PC-9 (cell line): ENCODE measurements at regions not wholly inside any gene's neighbourhood (a gene's known extent, or its start where the extent isn't known, plus 50 kb on each side); places are given as distances from the start of the nearest gene placed in this dataset.

Experiments
- BruUV-seq: library from RNA; stranded (reverse); fragments of 400-500 nt; replicated peaks from 2 replicates; lab custom pipeline; 2021; lab: Mats Ljungman, UMichigan
- CTCF ChIA-PET: fragments of 300-600 bp; sonication (Branson Sonifier 250); formaldehyde crosslinking; loops from one replicate; lab custom pipeline; 2022; ENCODE audit warnings: antibody characterized with exemption; lab: Charles Lee
- POLR2A ChIA-PET: fragments of 300-600 bp; sonication (Branson Sonifier 250); formaldehyde crosslinking; loops from one replicate; lab custom pipeline; 2022; ENCODE audit warnings: antibody characterized with exemption; ENCODE audit not compliant: unreplicated experiment; lab: Charles Lee
- DNase-seq, 2 experiments: peaks; one replicate each; pipeline versions ENCODE4 v3.0.0 to v3.0.0-alpha.2; 2015 to 2022; ENCODE audit warnings: mixed read lengths in 1 of 2
- H2AFZ ChIP-seq: fragments of 200-600 bp; sonication (generic); 2 replicates; pipeline ENCODE4 v1.8.1; 2017; ENCODE audit warnings: antibody characterized with exemption
- H3F3A ChIP-seq: fragments of 200-600 bp; sonication (generic); 2 replicates; pipeline ENCODE4 v1.8.1; 2017; ENCODE audit warnings: antibody characterized with exemption, mild to moderate bottlenecking, low read depth; ENCODE audit not compliant: insufficient read depth
- H3K27ac ChIP-seq: fragments of 200-600 bp; sonication (generic); 2 replicates; pipeline ENCODE4 v1.6.1; 2016; ENCODE audit warnings: mixed run types
- H3K27me3 ChIP-seq: fragments of 200-600 bp; sonication (generic); 2 replicates; pipeline ENCODE4 v1.6.1; 2016; ENCODE audit warnings: low read depth, mixed run types; ENCODE audit not compliant: insufficient read depth
- H3K36me3 ChIP-seq: fragments of 200-600 bp; sonication (generic); 2 replicates; pipeline ENCODE4 v1.6.1; 2016; ENCODE audit warnings: low read depth, mixed run types
- H3K4me1 ChIP-seq: fragments of 200-600 bp; sonication (generic); replicated peaks from 2 replicates; pipeline ENCODE4 v1.6.1; 2016; ENCODE audit warnings: mixed run types; ENCODE audit not compliant: insufficient read depth
- H3K4me2 ChIP-seq: fragments of 200-600 bp; sonication (generic); 2 replicates; pipeline ENCODE4 v1.6.1; 2017; ENCODE audit warnings: mixed run types
- H3K4me3 ChIP-seq: fragments of 200-600 bp; sonication (generic); 2 replicates; pipeline ENCODE4 v1.6.1; 2016; ENCODE audit warnings: mixed run types
- H3K79me2 ChIP-seq: fragments of 200-600 bp; sonication (generic); 2 replicates; pipeline ENCODE4 v1.6.1; 2017; ENCODE audit warnings: low read depth, mixed run types
- H3K9me2 ChIP-seq: fragments of 200-600 bp; sonication (generic); 2 replicates; pipeline ENCODE4 v1.8.1; 2017; ENCODE audit warnings: mild to moderate bottlenecking; ENCODE audit not compliant: insufficient read depth
- H3K9me3 ChIP-seq: fragments of 200-600 bp; sonication (generic); 2 replicates; pipeline ENCODE4 v1.8.1; 2016; ENCODE audit warnings: low read depth; ENCODE audit not compliant: insufficient read depth
- H4K20me1 ChIP-seq: fragments of 200-600 bp; sonication (generic); 2 replicates; pipeline ENCODE4 v1.8.1; 2017; ENCODE audit not compliant: insufficient read depth
- EZH2 ChIP-seq: fragments of 200-600 bp; sonication (generic); IDR thresholded peaks from 2 replicates; pipeline ENCODE4 v1.8.0; 2017; ENCODE audit warnings: antibody characterized with exemption, low read depth
- intact Hi-C: fragments of 100-400 bp; cut with micrococcal nuclease; formaldehyde crosslinking; loops from one replicate; pipeline ENCODE4 v1.10.0; 2022; ENCODE audit not compliant: unreplicated experiment
- TF ChIP-seq, protein P1 (sequence below): fragments of 200-600 bp; sonication (generic); conservative IDR thresholded peaks from 2 replicates; pipeline ENCODE4 v1.6.1; 2017; ENCODE audit warnings: mixed run types, antibody characterized with exemption, mild to moderate bottlenecking, moderate library complexity

DNA sequence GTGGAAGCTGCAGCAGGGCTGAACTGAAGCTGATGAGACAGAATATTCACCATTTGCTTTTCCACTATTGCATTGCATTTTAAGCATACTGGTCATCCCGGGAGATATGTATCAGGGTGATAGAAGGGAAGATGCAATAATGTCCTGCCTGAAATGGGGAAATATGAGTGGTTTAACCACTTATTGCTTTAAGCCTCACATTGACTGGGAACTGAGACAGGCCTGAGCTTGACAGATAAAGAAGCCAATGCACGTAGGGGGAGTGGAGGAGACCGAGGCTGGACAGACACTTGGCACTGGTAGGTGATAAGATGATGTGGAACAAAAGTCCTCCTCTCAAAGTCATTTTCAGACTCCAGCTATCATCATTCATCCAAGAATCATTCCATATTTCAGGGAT, 911.7 kb upstream of the NCAM2 start:
- no peaks in the 10 kb centered on the region for H3K4me1 ChIP-seq
- no peak overlapping the region for H2AFZ ChIP-seq
- no peak for TF ChIP-seq EZH2
- TF ChIP-seq, protein P1, sequence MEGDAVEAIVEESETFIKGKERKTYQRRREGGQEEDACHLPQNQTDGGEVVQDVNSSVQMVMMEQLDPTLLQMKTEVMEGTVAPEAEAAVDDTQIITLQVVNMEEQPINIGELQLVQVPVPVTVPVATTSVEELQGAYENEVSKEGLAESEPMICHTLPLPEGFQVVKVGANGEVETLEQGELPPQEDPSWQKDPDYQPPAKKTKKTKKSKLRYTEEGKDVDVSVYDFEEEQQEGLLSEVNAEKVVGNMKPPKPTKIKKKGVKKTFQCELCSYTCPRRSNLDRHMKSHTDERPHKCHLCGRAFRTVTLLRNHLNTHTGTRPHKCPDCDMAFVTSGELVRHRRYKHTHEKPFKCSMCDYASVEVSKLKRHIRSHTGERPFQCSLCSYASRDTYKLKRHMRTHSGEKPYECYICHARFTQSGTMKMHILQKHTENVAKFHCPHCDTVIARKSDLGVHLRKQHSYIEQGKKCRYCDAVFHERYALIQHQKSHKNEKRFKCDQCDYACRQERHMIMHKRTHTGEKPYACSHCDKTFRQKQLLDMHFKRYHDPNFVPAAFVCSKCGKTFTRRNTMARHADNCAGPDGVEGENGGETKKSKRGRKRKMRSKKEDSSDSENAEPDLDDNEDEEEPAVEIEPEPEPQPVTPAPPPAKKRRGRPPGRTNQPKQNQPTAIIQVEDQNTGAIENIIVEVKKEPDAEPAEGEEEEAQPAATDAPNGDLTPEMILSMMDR, result no peak
- no peaks in the 10 kb centered on the region for H3K79me2 ChIP-seq
- ChIA-PET POLR2A (no interaction called here), CTCF (no interaction called here)
- no TSS peak for BruUV-seq
- no peak for DNase-seq
- H3K4me2 ChIP-seq, result no peak overlapping the region
- no peaks in the 10 kb centered on the region for H3K9me2 ChIP-seq
- H3K27ac ChIP-seq, result no peak overlapping the region
- no peaks in the 10 kb centered on the region for H3K36me3 ChIP-seq
- no peaks in the 10 kb centered on the region for H3K9me3 ChIP-seq
- H3F3A ChIP-seq, result no peaks in the 10 kb centered on the region
- intact Hi-C loops, result no loop called here
- no peaks in the 10 kb centered on the region for H4K20me1 ChIP-seq
- H3K4me3 ChIP-seq, result no peak overlapping the region
- H3K27me3 ChIP-seq, result no peaks in the 10 kb centered on the region

DNA sequence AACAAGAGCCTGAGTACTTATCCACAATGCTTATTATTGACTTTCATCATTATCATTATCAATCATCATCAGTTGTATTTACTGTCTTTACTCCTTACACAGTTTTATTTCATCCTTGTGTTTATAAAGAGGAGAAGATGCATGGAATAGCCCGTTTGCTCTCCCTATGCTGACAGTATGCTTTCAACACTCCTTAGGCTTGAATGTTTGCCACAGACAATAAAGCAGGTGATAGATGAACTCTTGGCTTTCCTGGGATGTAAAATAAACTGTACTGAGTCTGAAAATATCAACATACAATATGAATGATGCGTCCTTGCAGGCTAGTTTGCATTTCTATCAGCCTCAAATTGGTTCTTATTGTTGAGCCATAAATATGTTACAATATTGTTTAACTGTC, 891.8 kb upstream of the NCAM2 start:
- H3F3A ChIP-seq, result no peaks in the 10 kb centered on the region
- intact Hi-C loops, result no loop called here
- H3K4me3 ChIP-seq, result no peak overlapping the region
- no peaks in the 10 kb centered on the region for H3K9me3 ChIP-seq
- no peaks in the 10 kb centered on the region for H4K20me1 ChIP-seq
- H3K9me2 ChIP-seq, result no peaks in the 10 kb centered on the region
- DNase-seq, result no peak
- H3K4me2 ChIP-seq, result no peak overlapping the region
- CTCF ChIA-PET, result no interaction called here
- TF ChIP-seq, protein P1, result no peak
- TF ChIP-seq EZH2, result no peak
- H3K27me3 ChIP-seq, result no peaks in the 10 kb centered on the region
- BruUV-seq, result no TSS peak
- H3K36me3 ChIP-seq, result no peaks in the 10 kb centered on the region
- no peaks in the 10 kb centered on the region for H3K4me1 ChIP-seq
- H2AFZ ChIP-seq, result no peak overlapping the region
- no peaks in the 10 kb centered on the region for H3K79me2 ChIP-seq
- no peak overlapping the region for H3K27ac ChIP-seq
- POLR2A ChIA-PET, result no interaction called here

DNA sequence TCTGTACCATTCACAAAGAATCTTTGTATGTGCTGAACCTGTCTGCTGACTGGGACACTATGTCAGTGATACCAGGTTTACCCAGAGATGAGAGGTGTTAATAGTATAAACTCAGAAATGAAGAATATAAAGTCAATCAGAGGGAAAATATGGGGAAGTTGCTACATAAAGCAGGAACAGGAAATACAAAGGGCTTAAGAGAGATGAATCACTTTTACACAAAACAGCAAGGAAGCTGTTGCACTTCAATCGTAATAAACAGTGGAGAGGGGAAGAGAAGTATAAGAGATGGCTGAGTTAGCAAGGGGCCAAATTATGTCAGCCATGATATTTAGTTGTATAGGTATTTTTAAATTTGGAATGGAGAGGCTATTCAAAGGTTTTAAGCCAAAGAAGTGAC, 890.2 kb upstream of the NCAM2 start:
- Histone ChIP-seq H3F3A (no peaks in the 10 kb centered on the region), H4K20me1 (no peaks in the 10 kb centered on the region), H2AFZ (no peak overlapping the region), H3K4me3 (no peak overlapping the region), H3K4me2 (no peak overlapping the region), H3K9me2 (no peaks in the 10 kb centered on the region), H3K4me1 (no peaks in the 10 kb centered on the region), H3K27ac (no peak overlapping the region), H3K27me3 (no peaks in the 10 kb centered on the region), H3K79me2 (no peaks in the 10 kb centered on the region), H3K9me3 (no peaks in the 10 kb centered on the region), H3K36me3 (no peaks in the 10 kb centered on the region)
- ChIA-PET CTCF (no interaction called here), POLR2A (no interaction called here)
- no peak for DNase-seq
- TF ChIP-seq, protein P1, result no peak
- TF ChIP-seq EZH2, result no peak
- intact Hi-C loops, result no loop called here
- no TSS peak for BruUV-seq
